RWPE1 (cell line): ENCODE measurements at regions not wholly inside any gene's neighbourhood (a gene's known extent, or its start where the extent isn't known, plus 50 kb on each side); places are given as distances from the start of the nearest gene placed in this dataset.

Experiments used
- CTCF ChIA-PET: fragments of 350-600 bp; sonication (Branson Sonifier 250); formaldehyde crosslinking; extraction: SDS; loops from one replicate; lab custom pipeline; 2021; lab: Yijun Ruan, JAX
- POLR2A ChIA-PET: fragments of 400-600 bp; formaldehyde crosslinking; extraction: SDS; loops from one replicate; lab custom pipeline; 2020; ENCODE audit warnings: antibody characterized with exemption; ENCODE audit not compliant: low non-redundant PET; lab: Yijun Ruan, JAX
- DNase-seq: peaks from one replicate; pipeline ENCODE4 v3.0.0; 2012; ENCODE audit warnings: low spot score
- H3K27ac ChIP-seq: fragments of 450-650 bp; 2 replicates; pipeline ENCODE4 v1.5.1; 2017
- TF ChIP-seq, protein P1 (sequence below): fragments of 450-650 bp; conservative IDR thresholded peaks from 2 replicates; pipeline ENCODE4 v1.5.1; 2017; ENCODE audit warnings: low read depth, mild to moderate bottlenecking

DNA sequence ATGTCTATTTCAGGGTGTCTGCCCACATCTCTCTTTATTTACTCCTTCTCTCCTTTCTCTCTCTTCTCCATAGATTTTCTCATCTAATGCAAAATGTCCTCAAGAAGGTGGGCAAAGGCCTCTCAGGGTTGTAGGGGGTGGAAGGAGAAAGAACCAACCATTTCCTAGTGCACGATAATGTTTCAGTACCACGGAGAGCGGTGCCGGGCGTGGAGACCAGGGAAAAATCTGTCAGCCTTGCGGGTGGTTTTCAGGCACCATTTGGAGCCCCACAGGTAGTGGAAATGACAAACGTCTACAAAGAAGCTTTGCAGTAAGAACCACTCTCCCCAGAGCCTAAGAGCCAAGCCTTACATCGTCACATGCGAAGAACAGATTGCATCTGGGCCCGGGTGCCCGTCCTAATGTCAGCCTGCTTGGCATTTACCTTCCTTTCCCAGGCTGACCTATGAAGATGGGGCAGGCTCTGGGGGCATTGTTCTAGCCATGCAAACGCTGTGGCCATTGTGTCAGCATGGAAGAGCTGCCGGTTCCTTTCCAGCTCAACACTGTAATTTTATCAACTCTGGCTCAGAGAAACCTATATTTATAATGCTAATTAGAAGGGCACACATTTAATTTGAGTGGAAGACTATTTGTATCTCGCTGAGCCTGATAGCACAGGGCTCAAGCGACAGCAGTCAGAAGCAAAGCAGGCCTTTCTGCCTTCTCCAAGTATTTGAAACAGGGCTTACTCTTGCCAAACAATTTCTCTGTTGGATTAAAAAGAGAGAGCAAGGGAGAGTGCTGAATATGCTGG is 430.1 kb upstream of the WWC1 start:
- peak; percentile 55 for DNase-seq
- no peak overlapping the region for H3K27ac ChIP-seq
- CTCF ChIA-PET: interaction anchor here (0.6 kb wide), 2 partner anchors 131 to 1050 kb away, joined by 3 read pairs; no protein-coding TSS in a partner anchor
- TF ChIP-seq, protein P1, sequence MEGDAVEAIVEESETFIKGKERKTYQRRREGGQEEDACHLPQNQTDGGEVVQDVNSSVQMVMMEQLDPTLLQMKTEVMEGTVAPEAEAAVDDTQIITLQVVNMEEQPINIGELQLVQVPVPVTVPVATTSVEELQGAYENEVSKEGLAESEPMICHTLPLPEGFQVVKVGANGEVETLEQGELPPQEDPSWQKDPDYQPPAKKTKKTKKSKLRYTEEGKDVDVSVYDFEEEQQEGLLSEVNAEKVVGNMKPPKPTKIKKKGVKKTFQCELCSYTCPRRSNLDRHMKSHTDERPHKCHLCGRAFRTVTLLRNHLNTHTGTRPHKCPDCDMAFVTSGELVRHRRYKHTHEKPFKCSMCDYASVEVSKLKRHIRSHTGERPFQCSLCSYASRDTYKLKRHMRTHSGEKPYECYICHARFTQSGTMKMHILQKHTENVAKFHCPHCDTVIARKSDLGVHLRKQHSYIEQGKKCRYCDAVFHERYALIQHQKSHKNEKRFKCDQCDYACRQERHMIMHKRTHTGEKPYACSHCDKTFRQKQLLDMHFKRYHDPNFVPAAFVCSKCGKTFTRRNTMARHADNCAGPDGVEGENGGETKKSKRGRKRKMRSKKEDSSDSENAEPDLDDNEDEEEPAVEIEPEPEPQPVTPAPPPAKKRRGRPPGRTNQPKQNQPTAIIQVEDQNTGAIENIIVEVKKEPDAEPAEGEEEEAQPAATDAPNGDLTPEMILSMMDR: no peak
- POLR2A ChIA-PET: no interaction called here

DNA sequence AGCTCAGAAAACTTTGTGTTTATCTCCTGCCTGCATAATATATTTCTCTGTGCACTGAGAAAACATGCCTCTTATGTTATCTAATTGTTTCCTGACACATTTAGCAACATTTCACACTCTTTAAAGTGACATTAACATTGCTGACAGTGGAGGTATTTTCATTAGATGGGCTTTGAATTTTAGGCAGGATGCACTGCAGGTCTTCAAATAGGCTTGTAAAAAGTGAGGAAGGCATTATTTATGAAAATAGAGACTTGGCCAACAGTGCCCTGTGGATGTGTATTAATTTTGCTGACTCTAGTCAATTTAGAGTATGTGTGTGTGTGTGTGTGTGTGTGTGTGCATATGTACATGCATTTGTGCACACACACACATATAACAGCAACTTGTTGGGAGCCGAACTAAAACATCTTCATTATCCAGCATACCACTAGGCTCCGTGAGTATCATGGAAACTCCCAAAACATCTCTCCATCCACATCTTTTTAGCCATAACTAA is 429.5 kb upstream of the WWC1 start:
- H3K27ac ChIP-seq: no peak overlapping the region
- ChIA-PET POLR2A (no interaction called here), CTCF (interaction anchor here (0.6 kb wide), 1 partner anchor 131 kb away, joined by 3 read pairs; no protein-coding TSS in a partner anchor)
- DNase-seq: no peak
- TF ChIP-seq, protein P1: no peak

- DNase-seq: no peak
- H3K27ac ChIP-seq: no peak overlapping the region
- ChIA-PET CTCF (no interaction called here), POLR2A (no interaction called here)
- TF ChIP-seq, protein P1: no peak
Measured at GRCh38 chr5:167863883-167864282, 427.6 kb upstream of the WWC1 start.

DNA sequence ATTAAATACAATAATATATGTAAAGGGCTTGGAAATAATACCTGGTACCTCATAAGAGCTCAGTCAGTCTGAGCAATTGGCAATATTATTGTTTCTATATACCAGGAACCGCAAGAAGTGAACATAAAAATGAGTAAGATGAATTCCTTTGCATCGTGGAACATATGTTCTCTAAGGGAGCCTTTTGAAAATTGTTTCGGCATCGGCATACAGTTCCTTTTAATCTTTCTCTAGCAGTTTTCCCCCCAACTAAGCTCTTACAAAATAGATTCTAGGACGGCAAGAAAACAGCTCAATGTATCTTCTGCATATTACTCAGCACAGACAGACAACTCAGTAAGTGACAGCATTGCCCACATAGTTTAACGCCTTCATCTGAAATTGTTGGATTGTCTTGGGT is 426.6 kb upstream of the WWC1 start:
- POLR2A ChIA-PET: no interaction called here

DNA sequence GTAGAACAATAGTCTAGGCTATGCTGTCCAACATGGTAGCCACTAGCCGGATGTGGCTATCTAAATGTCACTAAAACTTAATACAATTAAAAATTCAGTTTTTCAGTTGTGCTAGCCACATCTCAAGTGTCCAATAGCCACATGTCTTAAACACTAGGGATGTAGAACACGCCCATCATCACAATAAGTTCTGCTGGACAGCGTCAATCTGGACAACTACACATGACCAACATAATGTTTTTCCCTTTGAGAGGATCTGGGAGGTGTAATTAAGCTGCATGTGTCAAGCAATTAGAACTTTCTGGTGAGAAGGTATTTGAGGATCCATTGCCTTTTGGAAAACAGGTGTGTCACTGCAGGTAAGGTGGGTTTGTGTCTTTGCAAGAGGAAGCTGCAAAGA is 424.6 kb upstream of the WWC1 start:
- POLR2A ChIA-PET: no interaction called here
- DNase-seq: no peak
- CTCF ChIA-PET: no interaction called here
- TF ChIP-seq, protein P1: no peak
- H3K27ac ChIP-seq: no peak overlapping the region

More for the DNA sequence above, 426.6 kb upstream of the WWC1 start:
- H3K27ac ChIP-seq: no peak overlapping the region
- no peak for DNase-seq
- CTCF ChIA-PET: interaction anchor here (0.8 kb wide), 1 partner anchor 23 kb away, joined by 3 read pairs; no protein-coding TSS in a partner anchor
- TF ChIP-seq, protein P1: no peak

- no peak for DNase-seq
- POLR2A ChIA-PET: no interaction called here
- TF ChIP-seq, protein P1: no peak
- H3K27ac ChIP-seq: no peak overlapping the region
- CTCF ChIA-PET: no interaction called here
Measured at GRCh38 chr5:167867281-167867680, 424.2 kb upstream of the WWC1 start.
